Activated T-cell treated with anti-CD3 and anti-CD28 coated beads for 4 hours (primary cell): ENCODE measurements at regions not wholly inside any gene's neighbourhood (a gene's known extent, or its start where the extent isn't known, plus 50 kb on each side); places are given as distances from the start of the nearest gene placed in this dataset.

Source experiments
- DNase-seq: peaks from one replicate; pipeline ENCODE4 v3.0.0-alpha.2; 2020

GRCh38 chr5:147037515-147038205, 159.1 kb upstream of the PPP2R2B start:
- DNase-seq: no peak

GRCh38 chr5:147040856-147041255, 162.3 kb upstream of the PPP2R2B start:
- DNase-seq: no peak

- DNase-seq: no peak
Measured at GRCh38 chr5:147044572-147045273, 166.2 kb upstream of the PPP2R2B start.

GRCh38 chr5:147045290-147045689, 166.7 kb upstream of the PPP2R2B start:
- DNase-seq: no peak

GRCh38 chr5:147046281-147046680, 167.7 kb upstream of the PPP2R2B start:
- no peak for DNase-seq

- DNase-seq: no peak
Measured at GRCh38 chr5:147046894-147047293, 168.3 kb upstream of the PPP2R2B start.

- no peak for DNase-seq
Measured at GRCh38 chr5:147049764-147050163, 171.2 kb upstream of the PPP2R2B start.

GRCh38 chr5:147050172-147050571, 171.6 kb upstream of the PPP2R2B start:
- DNase-seq: no peak

- no peak for DNase-seq
Measured at GRCh38 chr5:147051193-147051592, 172.6 kb upstream of the PPP2R2B start.

- DNase-seq: no peak
Measured at GRCh38 chr5:147052519-147052918, 174.0 kb upstream of the PPP2R2B start.

GRCh38 chr5:147055089-147055826, 176.7 kb upstream of the PPP2R2B start:
- no peak for DNase-seq

GRCh38 chr5:147055850-147056566, 177.5 kb upstream of the PPP2R2B start:
- DNase-seq: no peak

GRCh38 chr5:147057051-147057450, 177.8 kb upstream of the STK32A start:
- DNase-seq: no peak

GRCh38 chr5:147061431-147061830, 173.4 kb upstream of the STK32A start:
- DNase-seq: no peak

GRCh38 chr5:147062427-147062826, 172.4 kb upstream of the STK32A start:
- no peak for DNase-seq

- no peak for DNase-seq
Measured at GRCh38 chr5:147063943-147064342, 170.9 kb upstream of the STK32A start.

- no peak for DNase-seq
Measured at GRCh38 chr5:147065071-147065470, 169.8 kb upstream of the STK32A start.

- DNase-seq: no peak
Measured at GRCh38 chr5:147068998-147069397, 165.8 kb upstream of the STK32A start.

- no peak for DNase-seq
Measured at GRCh38 chr5:147072622-147073021, 162.2 kb upstream of the STK32A start.

GRCh38 chr5:147073098-147073497, 161.7 kb upstream of the STK32A start:
- no peak for DNase-seq

- DNase-seq: no peak
Measured at GRCh38 chr5:147075187-147075586, 159.6 kb upstream of the STK32A start.

GRCh38 chr5:147080391-147080790, 154.4 kb upstream of the STK32A start:
- DNase-seq: no peak

- DNase-seq: no peak
Measured at GRCh38 chr5:147081311-147081764, 153.5 kb upstream of the STK32A start.
